Suprapubic skin (tissue), 4 donors: ENCODE measurements at regions not wholly inside any gene's neighbourhood (a gene's known extent, or its start where the extent isn't known, plus 50 kb on each side); places are given as distances from the start of the nearest gene placed in this dataset.

Experiments
- DNase-seq, 2 donors: peaks; one replicate each; pipeline ENCODE4 v3.0.0-alpha.2; 2019; ENCODE audit warnings: low spot score in 2 of 2
- H3K27ac ChIP-seq: fragments of 200-600 bp; sonication (generic); one replicate; pipeline ENCODE4 v1.5.1; 2019
- H3K27me3 ChIP-seq: fragments of 200-600 bp; sonication (generic); one replicate; pipeline ENCODE4 v1.5.1; 2019
- H3K36me3 ChIP-seq: fragments of 200-600 bp; sonication (generic); one replicate; pipeline ENCODE4 v1.5.1; 2019
- H3K4me1 ChIP-seq: fragments of 200-600 bp; sonication (generic); one replicate; pipeline ENCODE4 v1.5.1; 2019
- H3K4me3 ChIP-seq: fragments of 200-600 bp; sonication (generic); one replicate; pipeline ENCODE4 v1.5.1; 2019; ENCODE audit warnings: mild to moderate bottlenecking
- H3K9me3 ChIP-seq: fragments of 200-600 bp; sonication (generic); one replicate; pipeline ENCODE4 v1.5.1; 2019
- CTCF ChIP-seq, 2 donors: fragments of 200-600 bp in 1 of 2; fragments of 450-650 bp in 1 of 2; sonication (generic) in 1 of 2; IDR thresholded peaks; one replicate each; pipeline ENCODE4 v1.5.1; 2016 to 2019; ENCODE audit warnings: antibody characterized with exemption in 2 of 2, mild to moderate bottlenecking in 1 of 2, moderate library complexity in 1 of 2
- EP300 ChIP-seq: sonication (generic); formaldehyde crosslinking; IDR thresholded peaks from one replicate; pipeline ENCODE4 v1.6.1; 2017; ENCODE audit warnings: antibody characterized with exemption
- POLR2A ChIP-seq, 2 donors: fragments of 450-650 bp; IDR thresholded peaks; one replicate each; pipeline ENCODE4 v1.6.1; 2017; ENCODE audit warnings: antibody characterized with exemption in 2 of 2, mild to moderate bottlenecking in 2 of 2, moderate library complexity in 2 of 2
- POLR2AphosphoS5 ChIP-seq, 3 donors: sonication (generic); formaldehyde crosslinking; IDR thresholded peaks; one replicate each; pipeline ENCODE4 v1.6.1; 2017; ENCODE audit warnings: antibody characterized with exemption in 3 of 3
- WGBS: methylation state at CpG from one replicate; pipeline ENCODE4 v1.1.5; 2018; 5-methylcytosine and 5-hydroxymethylcytosine counted together

DNA sequence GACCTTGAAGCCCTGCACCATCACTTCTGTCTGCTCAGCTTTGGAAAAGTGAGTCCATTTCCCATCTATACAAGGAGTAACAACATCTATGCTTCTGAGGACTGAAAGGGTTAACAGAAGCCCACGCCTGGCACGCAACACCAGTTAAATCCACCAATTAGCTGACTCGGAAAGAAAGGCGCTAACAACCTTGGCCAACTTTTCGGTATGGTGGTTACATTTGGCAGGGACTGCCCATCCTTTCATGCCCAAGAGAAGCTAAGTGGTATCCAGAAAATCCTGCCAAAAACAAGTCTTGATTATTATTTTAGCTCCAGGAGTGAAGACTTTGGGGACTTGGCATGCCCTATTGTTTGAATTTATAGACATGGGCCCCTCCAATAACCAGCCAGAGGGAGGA lies 202.3 kb upstream of the RPL38 start:
- no peak for TF ChIP-seq POLR2A (IDR thresholded peaks at IDR 0.05)
- no peak for TF ChIP-seq POLR2AphosphoS5 (IDR thresholded peaks at IDR 0.05)
- TF ChIP-seq CTCF (IDR thresholded peaks at IDR 0.05): no peak
- TF ChIP-seq EP300: no peak
- WGBS: 53% methylated on average over 5 of the region's 5 CpGs
- Histone ChIP-seq H3K27ac (no peak overlapping the region), H3K4me3 (no peak overlapping the region), H3K9me3 (no peaks in the 10 kb centered on the region), H3K27me3 (peaks cover 31% of the 10 kb centered on the region), H3K36me3 (no peaks in the 10 kb centered on the region), H3K4me1 (peaks cover 4% of the 10 kb centered on the region)
- no peak for DNase-seq

GRCh38 chr17:74002241-74002640 lies 201.2 kb upstream of the RPL38 start:
- WGBS: 79% methylated on average over 5 of the region's 5 CpGs
- H3K36me3 ChIP-seq: no peaks in the 10 kb centered on the region
- peaks cover 4% of the 10 kb centered on the region for H3K4me1 ChIP-seq
- peaks cover 36% of the 10 kb centered on the region for H3K27me3 ChIP-seq
- no peak overlapping the region for H3K4me3 ChIP-seq
- H3K27ac ChIP-seq: no peak overlapping the region
- no peak for DNase-seq
- TF ChIP-seq CTCF (IDR thresholded peaks at IDR 0.05) (no peak), POLR2A (IDR thresholded peaks at IDR 0.05) (no peak), EP300 (no peak), POLR2AphosphoS5 (IDR thresholded peaks at IDR 0.05) (no peak)
- no peaks in the 10 kb centered on the region for H3K9me3 ChIP-seq

- 55% methylated on average over 7 of the region's 7 CpGs for WGBS
- peaks cover 52% of the 10 kb centered on the region for H3K27me3 ChIP-seq
These were observed 199.4 kb upstream of the RPL38 start for GRCh38 chr17:74004056-74004455.

DNA sequence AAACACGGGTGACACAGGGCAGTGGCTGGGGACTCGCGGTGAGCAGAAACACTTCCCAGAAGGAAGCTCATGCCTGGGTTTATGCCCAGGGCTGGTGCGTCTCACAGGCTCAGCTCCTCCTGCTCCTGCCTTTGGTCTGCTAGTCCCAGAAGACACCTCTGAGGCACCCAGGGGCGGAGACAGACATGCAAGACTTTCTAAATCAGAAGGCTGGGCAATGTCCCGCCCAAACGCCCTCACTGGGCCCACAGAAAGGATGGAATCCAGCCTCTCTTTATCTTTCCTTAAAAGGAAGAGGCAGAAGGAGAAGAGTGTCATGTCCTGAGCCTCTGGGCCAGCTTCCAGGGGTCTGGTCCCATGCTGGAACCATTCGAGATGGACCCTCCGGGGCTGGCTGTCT lies 197.7 kb upstream of the RPL38 start:
- H3K36me3 ChIP-seq: no peaks in the 10 kb centered on the region
- no peak for DNase-seq
- H3K4me1 ChIP-seq: peaks cover 4% of the 10 kb centered on the region
- no peaks in the 10 kb centered on the region for H3K9me3 ChIP-seq
- H3K27me3 ChIP-seq: peaks cover 54% of the 10 kb centered on the region
- TF ChIP-seq POLR2A (IDR thresholded peaks at IDR 0.05) (no peak), CTCF (IDR thresholded peaks at IDR 0.05) (no peak), POLR2AphosphoS5 (IDR thresholded peaks at IDR 0.05) (no peak), EP300 (no peak)
- no peak overlapping the region for H3K4me3 ChIP-seq
- no peak overlapping the region for H3K27ac ChIP-seq
- 44% methylated on average over 7 of the region's 9 CpGs for WGBS

More at GRCh38 chr17:74004056-74004455, 199.4 kb upstream of the RPL38 start:
- no peak for TF ChIP-seq EP300
- TF ChIP-seq POLR2A (IDR thresholded peaks at IDR 0.05): no peak
- TF ChIP-seq CTCF (IDR thresholded peaks at IDR 0.05): no peak
- no peak for TF ChIP-seq POLR2AphosphoS5 (IDR thresholded peaks at IDR 0.05)
- H3K4me1 ChIP-seq: peaks cover 4% of the 10 kb centered on the region
- H3K9me3 ChIP-seq: no peaks in the 10 kb centered on the region
- no peaks in the 10 kb centered on the region for H3K36me3 ChIP-seq
- DNase-seq: no peak
- no peak overlapping the region for H3K4me3 ChIP-seq
- H3K27ac ChIP-seq: no peak overlapping the region

DNA sequence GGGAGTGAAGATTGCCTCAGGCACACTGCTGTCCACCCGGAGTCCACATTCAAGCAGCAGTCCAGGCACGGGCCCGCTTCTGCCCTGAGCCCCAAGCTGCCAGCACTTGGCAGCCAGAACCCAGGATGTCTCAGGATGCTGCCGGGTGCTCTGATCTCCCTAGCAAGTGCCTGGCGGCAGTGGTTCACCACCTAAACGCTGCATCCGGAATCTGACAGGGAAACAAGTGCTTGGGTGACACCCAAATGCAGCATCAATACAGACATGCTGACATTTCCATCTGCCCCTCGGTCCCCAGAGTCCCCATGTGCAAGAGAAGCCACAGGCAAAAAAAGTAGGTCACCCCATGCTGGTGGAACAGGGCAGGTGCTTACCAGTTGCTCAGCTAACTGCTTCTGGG lies 197.1 kb upstream of the RPL38 start:
- H3K9me3 ChIP-seq: no peaks in the 10 kb centered on the region
- no peak overlapping the region for H3K4me3 ChIP-seq
- WGBS: 97% methylated on average over 4 of the region's 8 CpGs
- H3K36me3 ChIP-seq: no peaks in the 10 kb centered on the region
- peaks cover 4% of the 10 kb centered on the region for H3K4me1 ChIP-seq
- DNase-seq: no peak
- no peak for TF ChIP-seq EP300
- no peak for TF ChIP-seq CTCF (IDR thresholded peaks at IDR 0.05)
- no peak for TF ChIP-seq POLR2A (IDR thresholded peaks at IDR 0.05)
- no peak for TF ChIP-seq POLR2AphosphoS5 (IDR thresholded peaks at IDR 0.05)
- H3K27me3 ChIP-seq: peaks cover 57% of the 10 kb centered on the region
- H3K27ac ChIP-seq: no peak overlapping the region
